BE2C (cell line): ENCODE measurements at regions not wholly inside any gene's neighbourhood (a gene's known extent, or its start where the extent isn't known, plus 50 kb on each side); places are given as distances from the start of the nearest gene placed in this dataset.
"Not testable (repeated sequence)": the region's sequence is repeated elsewhere in the genome, so short reads cannot be mapped to it uniquely, and the experiment has no call there.

Source experiments
- DNase-seq: peaks from one replicate; pipeline ENCODE4 v3.0.0-alpha.2; 2020
- H3K27me3 ChIP-seq: fragments of 250-450 bp; sonication (Bioruptor Pico); 2 replicates; pipeline ENCODE4 v1.5.1; 2020; ENCODE audit warnings: mild to moderate bottlenecking
- H3K36me3 ChIP-seq: fragments of 250-450 bp; sonication (Bioruptor Pico); 2 replicates; pipeline ENCODE4 v1.5.1; 2020; ENCODE audit warnings: mild to moderate bottlenecking
- H3K4me1 ChIP-seq: fragments of 250-450 bp; sonication (Bioruptor Pico); 2 replicates; pipeline ENCODE4 v1.5.1; 2020
- H3K4me3 ChIP-seq: 2 replicates; pipeline ENCODE4 v1.5.1; 2011; ENCODE audit warnings: low read depth, low read length
- H3K9me3 ChIP-seq: fragments of 250-450 bp; sonication (Bioruptor Pico); 2 replicates; pipeline ENCODE4 v1.5.1; 2020
- CTCF ChIP-seq: IDR thresholded peaks from 2 replicates; pipeline ENCODE4 v1.5.1; 2012; ENCODE audit warnings: mild to moderate bottlenecking, low read depth, low read length

- Histone ChIP-seq H3K9me3 (no peaks in the 10 kb centered on the region), H3K36me3 (no peaks in the 10 kb centered on the region), H3K4me3 (no peak overlapping the region), H3K27me3 (no peaks in the 10 kb centered on the region), H3K4me1 (no peaks in the 10 kb centered on the region)
- DNase-seq: no peak
- TF ChIP-seq CTCF: no peak
Measured at GRCh38 chr21:27323331-27323730, 356.4 kb upstream of the ADAMTS5 start.

- Histone ChIP-seq H3K36me3 (no peaks in the 10 kb centered on the region), H3K4me1 (no peaks in the 10 kb centered on the region), H3K9me3 (no peaks in the 10 kb centered on the region), H3K27me3 (no peaks in the 10 kb centered on the region), H3K4me3 (no peak overlapping the region)
- no peak for DNase-seq
- TF ChIP-seq CTCF: no peak
Measured at GRCh38 chr21:27321791-27322190, 354.9 kb upstream of the ADAMTS5 start.

GRCh38 chr21:27320868-27321267 lies 354.0 kb upstream of the ADAMTS5 start:
- no peaks in the 10 kb centered on the region for H3K9me3 ChIP-seq
- H3K36me3 ChIP-seq: no peaks in the 10 kb centered on the region
- no peak for DNase-seq
- TF ChIP-seq CTCF: no peak
- H3K4me1 ChIP-seq: no peaks in the 10 kb centered on the region
- H3K27me3 ChIP-seq: no peaks in the 10 kb centered on the region
- no peak overlapping the region for H3K4me3 ChIP-seq

- H3K4me1 ChIP-seq, H3K9me3 ChIP-seq, H3K27me3 ChIP-seq: not testable (repeated sequence)
Measured at GRCh38 chr21:27317601-27318000, 350.7 kb upstream of the ADAMTS5 start.

GRCh38 chr21:27315373-27315772 lies 348.5 kb upstream of the ADAMTS5 start:
- no peak for DNase-seq
- no peaks in the 10 kb centered on the region for H3K9me3 ChIP-seq
- H3K27me3 ChIP-seq: no peaks in the 10 kb centered on the region
- H3K4me3 ChIP-seq: no peak overlapping the region
- no peak for TF ChIP-seq CTCF
- no peaks in the 10 kb centered on the region for H3K4me1 ChIP-seq
- no peaks in the 10 kb centered on the region for H3K36me3 ChIP-seq

More at GRCh38 chr21:27317601-27318000, 350.7 kb upstream of the ADAMTS5 start:
- DNase-seq, H3K36me3 ChIP-seq, H3K4me3 ChIP-seq: not testable (repeated sequence)

- Histone ChIP-seq H3K4me1 (no peaks in the 10 kb centered on the region), H3K9me3 (no peaks in the 10 kb centered on the region), H3K36me3 (no peaks in the 10 kb centered on the region), H3K4me3 (no peak overlapping the region), H3K27me3 (no peaks in the 10 kb centered on the region)
- TF ChIP-seq CTCF: no peak
- no peak for DNase-seq
Measured at GRCh38 chr21:27314131-27314530, 347.2 kb upstream of the ADAMTS5 start.
